ENCODE measurements at regions not wholly inside any gene's neighbourhood (a gene's known extent, or its start where the extent isn't known, plus 50 kb on each side); places are given as distances from the start of the nearest gene placed in this dataset.

- H3K18ac ChIP-seq (ENCODE audit: extremely low read depth, low read length), result no peak overlapping the region
- no peak overlapping the region for H3K14ac ChIP-seq (ENCODE audit: insufficient read length)
- no peak overlapping the region for H2BK12ac ChIP-seq (ENCODE audit: low read depth, low read length)
- H3K27me3 ChIP-seq (replicated peaks in 1 of 4; ENCODE audit: control insufficient read depth in 3 of 4, extremely low read depth in 1 of 4, insufficient read depth in 3 of 4, low read length in 3 of 4), result no peaks in the 10 kb centered on the region
- H4K5ac ChIP-seq (ENCODE audit: insufficient read length, low read depth, low read length), result no peak overlapping the region
- H2BK20ac ChIP-seq (ENCODE audit: low read length), result no peak overlapping the region
- no peak overlapping the region for H2BK5ac ChIP-seq (ENCODE audit: low read depth, low read length)
- H3K79me1 ChIP-seq (ENCODE audit: low read depth, low read length), result no peaks in the 10 kb centered on the region
- no peak overlapping the region for H2AFZ ChIP-seq (ENCODE audit: low read length)
- H3K23me2 ChIP-seq (ENCODE audit: low read depth, low read length), result no peaks in the 10 kb centered on the region
- H2BK120ac ChIP-seq (replicated peaks; ENCODE audit: low read depth, low read length), result no peak overlapping the region
- no peak overlapping the region for H3K9ac ChIP-seq (replicated peaks in 1 of 4; ENCODE audit: extremely low read depth in 1 of 4, low read depth in 3 of 4, low read length in 3 of 4)
- no peaks in the 10 kb centered on the region for H3K79me2 ChIP-seq (ENCODE audit: control insufficient read depth in 1 of 2, insufficient read depth in 2 of 2, low read length in 2 of 2)
- H3K9me3 ChIP-seq (ENCODE audit: insufficient read depth in 2 of 2, low read depth in 1 of 2, low read length in 1 of 2), result no peaks in the 10 kb centered on the region
- WGBS, 2 experiments (ENCODE audit: extremely low coverage in 1 of 2, insufficient coverage in 1 of 2, insufficient read length in 1 of 2, insufficient replicate concordance in 2 of 2, low coverage in 1 of 2, low lambda C conversion rate in 2 of 2, missing lambda C conversion rate in 1 of 2), result 100% methylated on average over 1 of the region's 1 CpG; no CpG with 5 or more reads in 1 of the 2 experiments
- DNase-seq (ENCODE audit: low read depth in 1 of 2, low spot score in 2 of 2) (no peak), FAIRE-seq (no peak)
- no peak overlapping the region for H3K23ac ChIP-seq (ENCODE audit: insufficient read length)
- H3K4me1 ChIP-seq (replicated peaks in 1 of 4; ENCODE audit: control insufficient read depth in 3 of 4, insufficient read depth in 4 of 4, low read length in 3 of 4), result no peaks in the 10 kb centered on the region
- no peak overlapping the region for H4K91ac ChIP-seq (replicated peaks; ENCODE audit: insufficient read length, low read length)
- no peak overlapping the region for H2AK5ac ChIP-seq (ENCODE audit: low read depth, low read length)
- H4K8ac ChIP-seq (ENCODE audit: extremely low read depth, insufficient read depth, low read length), result no peak overlapping the region
- no peak overlapping the region for H3K4ac ChIP-seq (replicated peaks; ENCODE audit: insufficient read length, low read depth, low read length)
- H3K36me3 ChIP-seq (ENCODE audit: control insufficient read depth in 2 of 4, insufficient read depth in 4 of 4, low read length in 3 of 4), result no peaks in the 10 kb centered on the region
- H3K56ac ChIP-seq (replicated peaks; ENCODE audit: insufficient read length, low read depth, low read length), result no peak overlapping the region
- H3K4me3 ChIP-seq (ENCODE audit: extremely low read depth in 1 of 4, insufficient read depth in 2 of 4, low read depth in 3 of 4, low read length in 4 of 4), result no peak overlapping the region
- no peaks in the 10 kb centered on the region for H4K20me1 ChIP-seq (replicated peaks in 1 of 2; ENCODE audit: control insufficient read depth in 1 of 2, insufficient read depth in 2 of 2, low read length in 2 of 2)
- no peak overlapping the region for H3K27ac ChIP-seq (ENCODE audit: low read depth, low read length)
- H2BK15ac ChIP-seq (ENCODE audit: low read length), result no peak overlapping the region
- ChIA-PET POLR2A (ENCODE audit: partially characterized antibody) (no interaction called here), CTCF (ENCODE audit: partially characterized antibody) (no interaction called here)
- no peak overlapping the region for H3K4me2 ChIP-seq (ENCODE audit: insufficient read depth in 1 of 2, low read depth in 2 of 2, low read length in 2 of 2)
- TF ChIP-seq CTCF (IDR thresholded peaks at IDR 0.05; ENCODE audit: control extremely low read depth in 1 of 3, insufficient read depth in 1 of 3, low read depth in 1 of 3, low read length in 3 of 3) (no peak), FOSL1 (IDR thresholded peaks at IDR 0.05; ENCODE audit: insufficient read depth, low read depth, low read length) (no peak), PHF8 (conservative IDR thresholded peaks at IDR 0.05; ENCODE audit: low read depth, low read length) (no peak), TAF1 (IDR thresholded peaks at IDR 0.05; ENCODE audit: low read depth, low read length) (no peak), SP1 (IDR thresholded peaks at IDR 0.05; ENCODE audit: low read depth, low read length) (no peak), POLR2AphosphoS5 (IDR thresholded peaks at IDR 0.05; ENCODE audit: low read depth, low read length) (no peak), ZNF274 (IDR thresholded peaks at IDR 0.05; ENCODE audit: borderline replicate concordance, extremely low read depth, low read length) (no peak), CHD2 (IDR thresholded peaks at IDR 0.05; ENCODE audit: low read length) (no peak), SRF (IDR thresholded peaks at IDR 0.05; ENCODE audit: low read depth, low read length) (no peak), EZH2 (IDR thresholded peaks at IDR 0.05; ENCODE audit: low read depth, low read length, severe bottlenecking) (no peak), JUN (IDR thresholded peaks at IDR 0.05; ENCODE audit: low read depth, low read length) (no peak), KDM4A (IDR thresholded peaks at IDR 0.05; ENCODE audit: low read depth, low read length, severe bottlenecking) (no peak), BACH1 (IDR thresholded peaks at IDR 0.05; ENCODE audit: low read length) (no peak)
Measured at GRCh38 chrX:10974920-10975319, 136.2 kb upstream of the HCCS start.
